ENCODE measurements at regions not wholly inside any gene's neighbourhood (a gene's known extent, or its start where the extent isn't known, plus 50 kb on each side); places are given as distances from the start of the nearest gene placed in this dataset.

- TF ChIP-seq, protein P1, sequence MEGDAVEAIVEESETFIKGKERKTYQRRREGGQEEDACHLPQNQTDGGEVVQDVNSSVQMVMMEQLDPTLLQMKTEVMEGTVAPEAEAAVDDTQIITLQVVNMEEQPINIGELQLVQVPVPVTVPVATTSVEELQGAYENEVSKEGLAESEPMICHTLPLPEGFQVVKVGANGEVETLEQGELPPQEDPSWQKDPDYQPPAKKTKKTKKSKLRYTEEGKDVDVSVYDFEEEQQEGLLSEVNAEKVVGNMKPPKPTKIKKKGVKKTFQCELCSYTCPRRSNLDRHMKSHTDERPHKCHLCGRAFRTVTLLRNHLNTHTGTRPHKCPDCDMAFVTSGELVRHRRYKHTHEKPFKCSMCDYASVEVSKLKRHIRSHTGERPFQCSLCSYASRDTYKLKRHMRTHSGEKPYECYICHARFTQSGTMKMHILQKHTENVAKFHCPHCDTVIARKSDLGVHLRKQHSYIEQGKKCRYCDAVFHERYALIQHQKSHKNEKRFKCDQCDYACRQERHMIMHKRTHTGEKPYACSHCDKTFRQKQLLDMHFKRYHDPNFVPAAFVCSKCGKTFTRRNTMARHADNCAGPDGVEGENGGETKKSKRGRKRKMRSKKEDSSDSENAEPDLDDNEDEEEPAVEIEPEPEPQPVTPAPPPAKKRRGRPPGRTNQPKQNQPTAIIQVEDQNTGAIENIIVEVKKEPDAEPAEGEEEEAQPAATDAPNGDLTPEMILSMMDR (IDR thresholded peaks at IDR 0.05 in 2 of 3, conservative IDR thresholded peaks at IDR 0.05 in 1 of 3; ENCODE audit: borderline replicate concordance in 1 of 3, insufficient read depth in 1 of 3, low read depth in 2 of 3, low read length in 2 of 3) = no peak
- TF ChIP-seq POLR2A (IDR thresholded peaks at IDR 0.05; ENCODE audit: borderline replicate concordance, extremely low read depth, insufficient read depth, insufficient read length) = no peak
- TF ChIP-seq SRF (IDR thresholded peaks at IDR 0.05; ENCODE audit: low read depth) = no peak
- TF ChIP-seq EZH2 (IDR thresholded peaks at IDR 0.05) = no peak
- TF ChIP-seq POLR2AphosphoS5 (IDR thresholded peaks at IDR 0.05; ENCODE audit: low read depth, low read length) = no peak
- no peak for TF ChIP-seq RAD21 (IDR thresholded peaks at IDR 0.05; ENCODE audit: low read depth)
- TF ChIP-seq MAX (IDR thresholded peaks at IDR 0.05) = no peak
Measured at GRCh38 chr5:155408465-155408864, 394.9 kb downstream of the KIF4B start.
